GM19351 (cell line): ENCODE measurements at regions not wholly inside any gene's neighbourhood (a gene's known extent, or its start where the extent isn't known, plus 50 kb on each side); places are given as distances from the start of the nearest gene placed in this dataset.
"Not testable (repeated sequence)": the region's sequence is repeated elsewhere in the genome, so short reads cannot be mapped to it uniquely, and the experiment has no call there.

Experiments used
- ATAC-seq: cut with Tn5 transposase; IDR thresholded peaks from one replicate; pipeline ENCODE4 v1.9.1; 2021; ENCODE audit warnings: mild to moderate bottlenecking, moderate library complexity; ENCODE audit not compliant: unreplicated experiment

GRCh38 chr21:35298757-35299156, 249.7 kb upstream of the RUNX1 start:
- ATAC-seq: no peak

DNA sequence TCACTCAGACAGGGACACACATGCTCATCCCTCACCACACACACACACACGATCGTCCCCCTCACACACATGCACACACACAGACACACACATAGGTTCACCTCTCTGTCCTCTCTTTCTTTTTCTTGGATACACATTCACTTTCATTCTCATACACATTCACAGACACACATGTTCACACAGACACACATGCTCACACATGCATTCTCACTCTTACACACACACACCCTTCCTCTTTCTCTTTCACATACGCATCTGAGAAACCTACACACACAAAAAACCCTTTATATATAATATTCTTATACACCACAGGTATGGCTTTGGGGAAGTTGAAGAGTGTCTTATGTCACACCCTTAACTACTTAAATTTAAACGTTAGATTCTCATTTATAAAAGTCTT, 248.6 kb upstream of the RUNX1 start:
- no peak for ATAC-seq

GRCh38 chr21:35294231-35294898, 245.3 kb upstream of the RUNX1 start:
- no peak for ATAC-seq

DNA sequence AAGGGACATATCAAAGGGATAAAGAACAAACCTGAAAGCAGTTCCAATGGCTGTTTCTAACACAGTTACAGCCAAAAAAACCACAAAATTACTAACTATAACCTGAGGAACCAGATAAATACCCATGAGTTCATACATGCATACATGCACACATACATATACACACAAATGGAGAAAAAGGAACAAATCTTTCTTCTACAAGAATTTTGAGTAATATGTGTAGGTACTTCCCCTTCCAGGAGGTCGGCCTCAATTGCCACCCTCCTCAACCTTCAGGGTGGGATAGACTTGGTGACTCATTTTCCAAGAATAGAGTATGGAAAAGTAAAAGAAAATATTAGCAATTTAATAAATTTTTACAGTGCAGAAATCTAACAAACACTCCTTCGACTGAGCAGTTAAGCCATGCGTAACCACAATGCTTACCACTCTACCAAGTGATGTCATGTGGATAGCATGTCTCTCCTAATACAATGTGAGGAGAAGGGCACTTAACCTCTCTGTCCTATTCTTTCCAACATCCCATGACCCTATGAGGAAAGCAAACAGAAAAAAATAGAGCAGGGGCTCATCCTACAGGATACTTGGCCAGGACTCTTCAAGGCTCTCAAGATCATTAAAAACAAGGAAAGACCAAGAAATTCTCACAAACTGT, 243.0 kb upstream of the RUNX1 start:
- ATAC-seq: no peak

DNA sequence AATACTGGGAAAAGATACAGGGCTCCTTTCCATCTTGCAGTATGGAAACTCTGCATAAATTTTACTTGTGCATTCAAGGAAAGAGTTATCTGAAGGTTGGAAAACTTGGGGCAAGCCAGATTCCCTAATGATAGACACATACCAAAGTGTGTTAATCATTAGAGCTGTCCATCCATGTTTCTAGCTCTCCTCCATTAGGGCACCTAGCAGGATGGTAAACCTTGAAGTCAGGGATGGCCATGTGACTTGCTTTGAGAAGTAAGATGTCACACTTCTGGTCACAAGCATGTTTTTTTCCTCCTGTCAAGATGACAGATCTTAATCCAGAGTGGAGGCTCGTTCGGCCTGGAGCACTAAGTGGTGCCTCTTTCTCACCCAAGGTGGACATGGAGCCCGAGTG, 241.9 kb upstream of the RUNX1 start:
- no peak for ATAC-seq

- no peak for ATAC-seq
These were observed 239.1 kb upstream of the RUNX1 start for GRCh38 chr21:35288238-35288637.

GRCh38 chr21:35284199-35284598, 235.1 kb upstream of the RUNX1 start:
- ATAC-seq: no peak

DNA sequence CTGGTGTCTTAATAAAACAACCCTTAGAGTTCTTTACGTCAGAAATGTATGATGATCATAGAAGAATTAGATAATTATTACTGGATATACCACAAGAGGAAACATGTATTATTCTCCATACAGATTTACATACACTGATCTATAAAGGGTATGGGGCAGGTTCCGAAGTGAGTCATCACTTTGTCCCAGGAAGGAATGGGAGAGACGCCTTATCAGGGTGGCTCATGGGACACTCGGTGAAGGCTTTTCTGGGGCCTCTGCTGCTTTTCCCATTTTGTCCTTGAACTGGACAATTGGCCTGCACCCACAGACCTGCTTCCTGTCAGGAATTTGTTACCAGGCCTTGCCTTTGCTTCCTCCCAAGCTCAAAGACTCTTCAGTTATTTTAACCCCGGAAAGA, 233.8 kb upstream of the RUNX1 start:
- no peak for ATAC-seq

- ATAC-seq: no peak
These were observed 232.9 kb upstream of the RUNX1 start for GRCh38 chr21:35281956-35282355.

GRCh38 chr21:35280231-35280630, 231.1 kb upstream of the RUNX1 start:
- no peak for ATAC-seq

- ATAC-seq: no peak
These were observed 226.7 kb upstream of the RUNX1 start for GRCh38 chr21:35275776-35276175.

- ATAC-seq: no peak
These were observed 225.8 kb upstream of the RUNX1 start for GRCh38 chr21:35274923-35275322.

DNA sequence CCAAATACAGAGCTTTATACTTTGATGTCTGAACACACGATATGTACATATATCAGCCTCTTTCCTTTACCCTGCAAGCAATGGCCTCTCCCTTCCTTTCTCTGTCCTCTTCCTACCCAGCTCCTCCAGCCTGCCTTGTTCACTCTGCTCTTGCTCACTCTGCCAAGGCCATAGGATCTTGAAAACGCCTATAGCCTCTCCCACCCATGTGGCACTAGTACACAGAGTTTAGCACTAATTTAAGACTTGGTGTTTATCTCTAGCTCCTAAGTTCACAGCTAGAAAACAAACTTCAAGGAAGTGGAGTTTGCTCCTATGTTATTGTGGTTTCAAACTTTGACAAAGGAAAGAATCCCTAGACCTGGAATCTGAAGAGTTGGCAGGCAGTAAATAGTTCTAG, 225.0 kb upstream of the RUNX1 start:
- no peak for ATAC-seq

- ATAC-seq: no peak
These were observed 224.2 kb upstream of the RUNX1 start for GRCh38 chr21:35273333-35273732.

DNA sequence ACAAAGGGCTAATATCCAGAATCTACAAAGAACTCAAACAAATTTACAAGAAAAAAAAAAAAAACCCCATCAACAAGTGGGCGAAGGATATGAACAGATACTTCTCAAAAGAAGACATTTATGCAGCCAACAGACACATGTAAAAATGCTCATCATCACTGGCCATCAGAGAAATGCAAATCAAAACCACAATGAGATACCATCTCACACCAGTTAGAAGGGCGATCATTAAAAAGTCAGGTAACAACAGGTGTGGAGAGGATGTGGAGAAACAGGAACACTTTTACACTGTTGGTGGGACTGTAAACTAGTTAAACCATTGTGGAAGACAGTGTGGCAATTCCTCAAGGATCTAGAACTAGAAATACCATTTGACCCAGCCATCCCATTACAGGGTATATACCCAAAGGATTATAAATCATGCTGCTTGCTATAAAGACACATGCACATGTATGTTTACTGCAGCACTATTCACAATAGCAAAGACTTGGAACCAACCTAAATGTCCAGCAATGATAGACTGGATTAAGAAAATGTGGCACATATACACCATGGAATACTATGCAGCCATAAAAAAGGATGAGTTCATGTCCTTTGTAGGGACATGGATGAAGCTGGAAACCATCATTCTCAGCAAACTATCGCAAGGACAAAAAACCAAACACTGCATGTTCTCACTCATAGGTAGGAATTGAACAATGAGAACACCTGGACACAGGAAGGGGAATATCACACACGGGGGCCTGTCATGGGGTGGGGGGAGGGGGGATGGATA, 222.4 kb upstream of the RUNX1 start:
- ATAC-seq: not testable (repeated sequence)

- no peak for ATAC-seq
These were observed 219.7 kb upstream of the RUNX1 start for GRCh38 chr21:35268817-35269216.

- ATAC-seq: no peak
These were observed 219.2 kb upstream of the RUNX1 start for GRCh38 chr21:35268261-35268660.

DNA sequence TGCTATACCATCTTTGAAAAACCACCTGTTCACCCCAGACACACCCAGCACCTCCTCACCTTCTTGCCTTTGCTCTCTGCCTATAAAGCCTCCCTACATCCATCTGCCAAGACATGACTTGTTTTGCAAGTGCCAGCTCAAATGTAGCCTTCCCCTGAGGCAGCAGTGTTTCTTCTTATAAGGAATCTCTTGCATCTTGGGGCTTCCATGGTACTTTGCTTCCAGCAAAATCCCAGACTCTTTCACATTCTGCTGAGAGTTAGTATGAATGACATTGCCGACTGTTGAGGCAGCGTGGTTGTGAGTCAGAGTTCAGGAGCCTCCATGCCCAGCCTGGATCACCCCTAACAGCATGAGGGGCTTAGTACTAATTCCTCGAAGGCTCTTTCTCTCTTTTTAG, 217.4 kb upstream of the RUNX1 start:
- ATAC-seq: no peak

DNA sequence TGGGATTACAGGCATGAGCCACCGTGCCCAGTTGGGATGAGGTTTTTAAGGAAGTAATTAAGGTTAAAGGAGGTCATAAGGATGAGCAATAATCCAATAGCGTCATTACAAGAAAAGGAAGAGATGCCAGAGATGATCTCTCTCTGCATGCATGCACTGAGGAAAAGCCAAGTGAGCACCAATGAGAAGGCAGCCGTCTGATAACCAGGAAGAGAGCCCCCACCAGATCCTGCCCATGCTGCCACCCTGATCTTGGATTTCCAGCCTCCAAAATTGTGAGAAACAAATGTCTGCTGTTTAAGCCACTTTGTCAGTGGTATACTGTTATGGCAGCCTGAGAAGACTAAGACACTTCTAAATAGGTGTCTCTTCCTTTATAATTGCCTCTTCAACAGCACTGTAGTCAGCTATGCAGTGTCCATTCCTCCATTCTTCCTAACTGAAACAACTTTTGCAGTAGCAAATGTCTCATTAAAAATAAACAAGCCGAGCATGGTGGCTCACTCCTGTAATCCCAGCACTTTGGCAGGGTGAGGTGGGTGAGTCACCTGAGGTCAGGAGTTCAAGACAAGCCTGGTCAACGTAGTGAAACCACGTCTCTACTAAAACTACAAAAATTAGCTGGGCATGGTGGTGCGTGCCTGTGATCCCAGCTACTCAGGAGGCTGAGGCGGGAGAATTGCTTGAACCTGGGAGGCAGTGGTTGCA, 216.2 kb upstream of the RUNX1 start:
- no peak for ATAC-seq

- no peak for ATAC-seq
These were observed 210.4 kb upstream of the RUNX1 start for GRCh38 chr21:35259457-35259856.

GRCh38 chr21:35258521-35258920, 209.4 kb upstream of the RUNX1 start:
- ATAC-seq: no peak
